NB4 (cell line): ENCODE measurements at regions not wholly inside any gene's neighbourhood (a gene's known extent, or its start where the extent isn't known, plus 50 kb on each side); places are given as distances from the start of the nearest gene placed in this dataset.

ENCODE experiments used
- MYC ChIP-seq: IDR thresholded peaks from 2 replicates; pipeline ENCODE4 v1.6.1; 2011; ENCODE audit warnings: low read depth, low read length
- POLR2A ChIP-seq: IDR thresholded peaks from 2 replicates; pipeline ENCODE4 v1.6.1; 2011; ENCODE audit warnings: mild to moderate bottlenecking; ENCODE audit not compliant: insufficient read length; ENCODE audit errors: extremely low read depth
- TF ChIP-seq, protein P1 (sequence below): IDR thresholded peaks from one replicate; pipeline ENCODE4 v1.5.1; 2012; ENCODE audit warnings: low read depth, low read length
- TF ChIP-seq, protein P2 (sequence below): IDR thresholded peaks from 2 replicates; pipeline ENCODE4 v1.6.1; 2011; ENCODE audit warnings: low read depth, low read length

DNA sequence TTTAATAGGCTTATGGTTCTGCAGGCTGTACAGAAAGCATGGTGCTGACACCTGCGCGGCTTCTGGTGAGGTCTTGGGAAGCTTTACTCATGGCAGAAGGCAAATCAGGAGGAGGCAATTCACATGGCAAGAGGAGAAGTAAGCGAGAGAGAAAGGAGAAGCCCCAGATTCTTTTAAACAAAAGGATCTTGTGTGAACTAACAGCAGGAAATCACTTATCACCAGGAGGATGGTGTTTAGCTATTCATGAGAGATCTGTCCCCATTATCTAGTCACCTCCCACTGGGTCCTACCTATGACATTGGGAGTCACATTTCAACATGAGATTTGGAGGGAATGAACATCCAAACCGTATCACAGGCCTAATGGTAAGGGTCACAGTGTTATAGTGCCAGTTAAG, 678.0 kb upstream of the KCND2 start:
- TF ChIP-seq, protein P1, sequence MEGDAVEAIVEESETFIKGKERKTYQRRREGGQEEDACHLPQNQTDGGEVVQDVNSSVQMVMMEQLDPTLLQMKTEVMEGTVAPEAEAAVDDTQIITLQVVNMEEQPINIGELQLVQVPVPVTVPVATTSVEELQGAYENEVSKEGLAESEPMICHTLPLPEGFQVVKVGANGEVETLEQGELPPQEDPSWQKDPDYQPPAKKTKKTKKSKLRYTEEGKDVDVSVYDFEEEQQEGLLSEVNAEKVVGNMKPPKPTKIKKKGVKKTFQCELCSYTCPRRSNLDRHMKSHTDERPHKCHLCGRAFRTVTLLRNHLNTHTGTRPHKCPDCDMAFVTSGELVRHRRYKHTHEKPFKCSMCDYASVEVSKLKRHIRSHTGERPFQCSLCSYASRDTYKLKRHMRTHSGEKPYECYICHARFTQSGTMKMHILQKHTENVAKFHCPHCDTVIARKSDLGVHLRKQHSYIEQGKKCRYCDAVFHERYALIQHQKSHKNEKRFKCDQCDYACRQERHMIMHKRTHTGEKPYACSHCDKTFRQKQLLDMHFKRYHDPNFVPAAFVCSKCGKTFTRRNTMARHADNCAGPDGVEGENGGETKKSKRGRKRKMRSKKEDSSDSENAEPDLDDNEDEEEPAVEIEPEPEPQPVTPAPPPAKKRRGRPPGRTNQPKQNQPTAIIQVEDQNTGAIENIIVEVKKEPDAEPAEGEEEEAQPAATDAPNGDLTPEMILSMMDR = no peak
- TF ChIP-seq, protein P2, sequence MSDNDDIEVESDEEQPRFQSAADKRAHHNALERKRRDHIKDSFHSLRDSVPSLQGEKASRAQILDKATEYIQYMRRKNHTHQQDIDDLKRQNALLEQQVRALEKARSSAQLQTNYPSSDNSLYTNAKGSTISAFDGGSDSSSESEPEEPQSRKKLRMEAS = no peak
- TF ChIP-seq POLR2A (no peak), MYC (no peak)
